H9 (cell line): ENCODE measurements at regions not wholly inside any gene's neighbourhood (a gene's known extent, or its start where the extent isn't known, plus 50 kb on each side); places are given as distances from the start of the nearest gene placed in this dataset.

ENCODE experiments used
- DNase-seq: peaks from one replicate; pipeline ENCODE4 v3.0.0-alpha.2; 2017
- H2AFZ ChIP-seq: one replicate; pipeline ENCODE4 v1.6.1; 2013; ENCODE audit warnings: mild to moderate bottlenecking, low read length, control low read depth, moderate library complexity
- H2AK5ac ChIP-seq: 2 replicates; pipeline ENCODE4 v1.6.1; 2013; ENCODE audit warnings: low read length, control low read depth, mixed read lengths; ENCODE audit not compliant: insufficient read length
- H2BK120ac ChIP-seq: one replicate; pipeline ENCODE4 v1.6.1; 2013; ENCODE audit warnings: low read depth, mild to moderate bottlenecking, low read length, control low read depth, inconsistent platforms; ENCODE audit not compliant: poor library complexity, severe bottlenecking
- H2BK12ac ChIP-seq: 2 replicates; pipeline ENCODE4 v1.6.1; 2013; ENCODE audit warnings: low read length, control low read depth, mixed read lengths, low read depth; ENCODE audit not compliant: insufficient read length
- H2BK15ac ChIP-seq: 2 replicates; pipeline ENCODE4 v1.6.1; 2013; ENCODE audit warnings: low read depth, low read length, control low read depth
- H2BK20ac ChIP-seq: one replicate; pipeline ENCODE4 v1.6.1; 2013; ENCODE audit warnings: low read depth, mild to moderate bottlenecking, low read length, control low read depth, inconsistent platforms; ENCODE audit not compliant: poor library complexity, severe bottlenecking
- H2BK5ac ChIP-seq: 2 replicates; pipeline ENCODE4 v1.6.1; 2013; ENCODE audit warnings: low read length, control low read depth, mixed read lengths; ENCODE audit not compliant: insufficient read length
- H3K14ac ChIP-seq: 2 replicates; pipeline ENCODE4 v1.6.1; 2013; ENCODE audit warnings: low read length, control low read depth; ENCODE audit not compliant: insufficient read depth
- H3K18ac ChIP-seq: 2 replicates; pipeline ENCODE4 v1.6.1; 2013; ENCODE audit warnings: low read depth, mild to moderate bottlenecking, mixed read lengths, low read length, control low read depth; ENCODE audit not compliant: insufficient read length
- H3K23ac ChIP-seq: 2 replicates; pipeline ENCODE4 v1.6.1; 2013; ENCODE audit warnings: low read length, control low read depth, mixed read lengths, low read depth; ENCODE audit not compliant: insufficient read length
- H3K23me2 ChIP-seq: 2 replicates; pipeline ENCODE4 v1.6.1; 2013; ENCODE audit warnings: low read depth, mild to moderate bottlenecking, mixed read lengths, low read length, control low read depth; ENCODE audit not compliant: insufficient read length, poor library complexity, severe bottlenecking
- H3K27ac ChIP-seq: 2 replicates; pipeline ENCODE4 v1.5.1; 2013; ENCODE audit warnings: low read length, control low read depth, mixed read lengths, low read depth; ENCODE audit not compliant: insufficient read length
- H3K27me3 ChIP-seq: 2 replicates; pipeline ENCODE4 v1.6.1; 2013; ENCODE audit warnings: low read length, control low read depth, inconsistent platforms; ENCODE audit not compliant: insufficient read depth
- H3K4ac ChIP-seq: 2 replicates; pipeline ENCODE4 v1.6.1; 2013; ENCODE audit warnings: low read depth, mild to moderate bottlenecking, control low read depth, inconsistent platforms, low read length, moderate library complexity
- H3K4me1 ChIP-seq: 2 replicates; pipeline ENCODE4 v1.6.1; 2013; ENCODE audit warnings: low read length, control low read depth, inconsistent platforms; ENCODE audit not compliant: insufficient read depth
- H3K4me2 ChIP-seq: 2 replicates; pipeline ENCODE4 v1.6.1; 2013; ENCODE audit warnings: low read length, control low read depth, mixed read lengths; ENCODE audit not compliant: insufficient read length, insufficient read depth
- H3K56ac ChIP-seq: 2 replicates; pipeline ENCODE4 v1.6.1; 2013; ENCODE audit warnings: low read depth, mild to moderate bottlenecking, mixed read lengths, low read length, control low read depth; ENCODE audit not compliant: insufficient read length
- H3K79me1 ChIP-seq: 2 replicates; pipeline ENCODE4 v1.6.1; 2013; ENCODE audit warnings: low read depth, mild to moderate bottlenecking, moderate library complexity, low read length, control low read depth, inconsistent platforms; ENCODE audit not compliant: insufficient read depth, poor library complexity, severe bottlenecking
- H3K79me2 ChIP-seq: 2 replicates; pipeline ENCODE4 v1.6.1; 2013; ENCODE audit warnings: low read length, control low read depth, inconsistent platforms; ENCODE audit not compliant: insufficient read depth
- H3K9ac ChIP-seq: 2 replicates; pipeline ENCODE4 v1.6.1; 2013; ENCODE audit warnings: low read length, control low read depth, mixed read lengths; ENCODE audit not compliant: insufficient read length; ENCODE audit errors: extremely low read depth
- H3K9me3 ChIP-seq: one replicate; pipeline ENCODE4 v1.6.1; 2013; ENCODE audit warnings: low read depth, low read length, inconsistent platforms; ENCODE audit not compliant: control insufficient read depth
- H3T11ph ChIP-seq: one replicate; pipeline ENCODE4 v1.6.1; 2013; ENCODE audit warnings: mild to moderate bottlenecking, low read length, control low read depth, inconsistent platforms
- H4K20me1 ChIP-seq: one replicate; pipeline ENCODE4 v1.6.1; 2013; ENCODE audit not compliant: control insufficient read depth, insufficient read length, insufficient read depth
- H4K5ac ChIP-seq: 2 replicates; pipeline ENCODE4 v1.6.1; 2013; ENCODE audit warnings: low read depth, mild to moderate bottlenecking, mixed read lengths, low read length, control low read depth; ENCODE audit not compliant: insufficient read length
- H4K8ac ChIP-seq: replicated peaks from 2 replicates; pipeline ENCODE4 v1.6.1; 2013; ENCODE audit warnings: low read length, control low read depth, mixed read lengths, low read depth; ENCODE audit not compliant: insufficient read length
- H4K91ac ChIP-seq: 2 replicates; pipeline ENCODE4 v1.6.1; 2013; ENCODE audit warnings: low read depth, mild to moderate bottlenecking, moderate library complexity, mixed read lengths, low read length, control low read depth; ENCODE audit not compliant: insufficient read length
- H3K27ac Mint-ChIP-seq, 3 experiments: 2 replicates in 2 of 3; 3 replicates in 1 of 3; pipeline ENCODE4 v1.8.0; 2020 to 2021; ENCODE audit warnings: mixed read lengths in 3 of 3, mild to moderate bottlenecking in 1 of 3, moderate library complexity in 1 of 3
- H3K27me3 Mint-ChIP-seq: 2 replicates; pipeline ENCODE4 v1.8.0; 2021; ENCODE audit warnings: low read depth, mild to moderate bottlenecking, moderate library complexity, mixed read lengths
- H3K36me3 Mint-ChIP-seq, 3 experiments: 2 replicates in 2 of 3; 3 replicates in 1 of 3; pipeline ENCODE4 v1.8.0; 2020 to 2021; ENCODE audit warnings: low read depth in 3 of 3, mixed read lengths in 3 of 3; ENCODE audit not compliant: insufficient read depth in 1 of 3
- H3K4me1 Mint-ChIP-seq, 2 experiments: 2 replicates each; pipeline ENCODE4 v1.8.0; 2020; ENCODE audit warnings: mixed read lengths in 2 of 2
- H3K4me3 Mint-ChIP-seq, 2 experiments: 2 replicates in 1 of 2; 3 replicates in 1 of 2; pipeline ENCODE4 v1.8.0; 2020 to 2021; ENCODE audit warnings: mild to moderate bottlenecking in 2 of 2, mixed read lengths in 2 of 2, moderate library complexity in 1 of 2
- H3K9me3 Mint-ChIP-seq, 2 experiments: 2 replicates in 1 of 2; 3 replicates in 1 of 2; pipeline ENCODE4 v1.8.0; 2020; ENCODE audit warnings: mild to moderate bottlenecking in 2 of 2, mixed read lengths in 2 of 2, moderate library complexity in 1 of 2
- CTCF ChIP-seq: fragments of 200-600 bp; sonication (generic); conservative IDR thresholded peaks from 3 replicates; pipeline ENCODE4 v1.8.0; 2021; ENCODE audit warnings: antibody characterized with exemption, mild to moderate bottlenecking

GRCh38 chr4:100049872-100050271, 99.8 kb upstream of the H2AZ1 start:
- no peak overlapping the region for H4K91ac ChIP-seq
- no peak overlapping the region for H3K4me3 Mint-ChIP-seq
- no peak overlapping the region for H2BK120ac ChIP-seq
- no peak overlapping the region for H3K23ac ChIP-seq
- H3K9me3 ChIP-seq, result no peaks in the 10 kb centered on the region
- H2BK5ac ChIP-seq, result no peak overlapping the region
- no peak overlapping the region for H3K4me2 ChIP-seq
- no peak overlapping the region for H2BK20ac ChIP-seq
- no peak overlapping the region for H3K4ac ChIP-seq
- H3K23me2 ChIP-seq, result no peaks in the 10 kb centered on the region
- no peaks in the 10 kb centered on the region for H3K27me3 Mint-ChIP-seq
- no peak overlapping the region for H2BK15ac ChIP-seq
- H3K4me1 Mint-ChIP-seq, result peaks cover 12 to 14% of the 10 kb centered on the region in 2 experiments
- H3K9me3 Mint-ChIP-seq, result peaks cover 13 to 17% of the 10 kb centered on the region in 2 experiments
- no peaks in the 10 kb centered on the region for H3K79me2 ChIP-seq
- H4K5ac ChIP-seq, result no peak overlapping the region
- H4K8ac ChIP-seq, result no peak overlapping the region
- no peak overlapping the region for H3K27ac Mint-ChIP-seq
- H2AK5ac ChIP-seq, result no peak overlapping the region
- no peak for TF ChIP-seq CTCF
- no peaks in the 10 kb centered on the region for H3K27me3 ChIP-seq
- no peak for DNase-seq
- no peaks in the 10 kb centered on the region for H3K79me1 ChIP-seq
- H3K14ac ChIP-seq, result no peak overlapping the region
- no peak overlapping the region for H3K27ac ChIP-seq
- H4K20me1 ChIP-seq, result no peaks in the 10 kb centered on the region
- no peak overlapping the region for H2AFZ ChIP-seq
- no peak overlapping the region for H3K9ac ChIP-seq
- no peak overlapping the region for H3K56ac ChIP-seq
- H3T11ph ChIP-seq, result no peak overlapping the region
- H3K4me1 ChIP-seq, result no peaks in the 10 kb centered on the region
- peaks cover 12 to 18% (median 18%) of the 10 kb centered on the region in 3 experiments for H3K36me3 Mint-ChIP-seq
- no peak overlapping the region for H3K18ac ChIP-seq
- H2BK12ac ChIP-seq, result no peak overlapping the region
